Astrocyte (in vitro differentiated cells and primary cell): ENCODE measurements at regions not wholly inside any gene's neighbourhood (a gene's known extent, or its start where the extent isn't known, plus 50 kb on each side); places are given as distances from the start of the nearest gene placed in this dataset.

Experiments
- EZH2 ChIP-seq: IDR thresholded peaks from 2 replicates; pipeline ENCODE4 v1.6.1; 2012; ENCODE audit warnings: mild to moderate bottlenecking, low read length, inconsistent platforms; ENCODE audit not compliant: insufficient read depth
- TF ChIP-seq, protein P1 (sequence below): IDR thresholded peaks from 2 replicates; pipeline ENCODE4 v1.5.1; 2011; ENCODE audit warnings: low read depth, mild to moderate bottlenecking, inconsistent platforms, low read length, moderate library complexity; ENCODE audit not compliant: insufficient read depth

DNA sequence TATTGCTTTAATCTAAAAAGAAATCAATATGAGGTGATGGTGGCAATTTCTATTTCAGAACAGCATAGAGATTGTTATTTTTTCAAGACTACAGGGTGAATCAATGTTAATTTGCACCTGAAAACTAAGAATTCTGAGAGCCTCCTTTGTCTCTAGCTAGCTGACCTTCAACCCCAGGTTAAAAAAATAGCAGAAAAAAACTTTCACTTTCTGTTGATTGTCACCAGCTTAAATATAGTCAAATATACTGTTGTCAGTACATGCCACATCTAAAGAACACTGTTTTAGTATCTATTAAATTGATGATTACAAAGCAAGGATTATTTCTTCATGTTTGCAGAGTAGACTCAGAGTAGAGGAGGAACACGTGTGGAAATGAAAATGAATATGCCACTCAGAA, 1371.4 kb downstream of the MAT2B start:
- TF ChIP-seq, protein P1, sequence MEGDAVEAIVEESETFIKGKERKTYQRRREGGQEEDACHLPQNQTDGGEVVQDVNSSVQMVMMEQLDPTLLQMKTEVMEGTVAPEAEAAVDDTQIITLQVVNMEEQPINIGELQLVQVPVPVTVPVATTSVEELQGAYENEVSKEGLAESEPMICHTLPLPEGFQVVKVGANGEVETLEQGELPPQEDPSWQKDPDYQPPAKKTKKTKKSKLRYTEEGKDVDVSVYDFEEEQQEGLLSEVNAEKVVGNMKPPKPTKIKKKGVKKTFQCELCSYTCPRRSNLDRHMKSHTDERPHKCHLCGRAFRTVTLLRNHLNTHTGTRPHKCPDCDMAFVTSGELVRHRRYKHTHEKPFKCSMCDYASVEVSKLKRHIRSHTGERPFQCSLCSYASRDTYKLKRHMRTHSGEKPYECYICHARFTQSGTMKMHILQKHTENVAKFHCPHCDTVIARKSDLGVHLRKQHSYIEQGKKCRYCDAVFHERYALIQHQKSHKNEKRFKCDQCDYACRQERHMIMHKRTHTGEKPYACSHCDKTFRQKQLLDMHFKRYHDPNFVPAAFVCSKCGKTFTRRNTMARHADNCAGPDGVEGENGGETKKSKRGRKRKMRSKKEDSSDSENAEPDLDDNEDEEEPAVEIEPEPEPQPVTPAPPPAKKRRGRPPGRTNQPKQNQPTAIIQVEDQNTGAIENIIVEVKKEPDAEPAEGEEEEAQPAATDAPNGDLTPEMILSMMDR, result no peak
- no peak for TF ChIP-seq EZH2
